ENCODE measurements at regions not wholly inside any gene's neighbourhood (a gene's known extent, or its start where the extent isn't known, plus 50 kb on each side); places are given as distances from the start of the nearest gene placed in this dataset.

DNA sequence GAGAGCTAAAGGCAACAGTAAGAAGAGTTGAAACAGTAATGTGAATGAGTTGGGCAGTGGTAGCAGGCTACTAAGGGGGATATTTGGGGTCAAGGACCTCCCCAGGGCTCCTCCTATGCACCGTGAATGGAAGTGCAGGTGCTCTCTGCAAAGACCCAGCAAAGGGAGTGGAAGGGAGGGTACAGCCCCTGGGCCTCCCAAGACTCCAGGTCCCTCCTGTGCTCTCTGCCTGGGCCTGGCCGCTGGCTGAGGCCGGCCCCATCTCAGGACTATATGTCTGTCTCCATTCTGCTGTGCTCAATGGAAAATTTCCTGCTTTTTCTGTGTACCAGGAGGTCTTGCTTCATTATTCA, 372.1 kb upstream of the MKI67 start:
- Histone ChIP-seq H3K4me3 (replicated peaks; ENCODE audit: low read depth, low read length) (no peak overlapping the region), H3K27me3 (replicated peaks; ENCODE audit: control insufficient read depth, insufficient read depth, low read length) (no peaks in the 10 kb centered on the region), H3K36me3 (ENCODE audit: control insufficient read depth, insufficient read depth, low read length) (no peaks in the 10 kb centered on the region)
- no peak for DNase-seq (ENCODE audit: extremely low read depth, insufficient read length)
- TF ChIP-seq CTCF (IDR thresholded peaks at IDR 0.05; ENCODE audit: insufficient read depth, low read length, poor library complexity, severe bottlenecking), result no peak

GRCh38 chr10:128498746-128499145, 372.5 kb upstream of the MKI67 start:
- H3K36me3 ChIP-seq (ENCODE audit: control insufficient read depth, insufficient read depth, low read length), result no peaks in the 10 kb centered on the region
- no peak for TF ChIP-seq CTCF (IDR thresholded peaks at IDR 0.05; ENCODE audit: insufficient read depth, low read length, poor library complexity, severe bottlenecking)
- DNase-seq (ENCODE audit: extremely low read depth, insufficient read length), result no peak
- H3K27me3 ChIP-seq (replicated peaks; ENCODE audit: control insufficient read depth, insufficient read depth, low read length), result no peaks in the 10 kb centered on the region
- no peak overlapping the region for H3K4me3 ChIP-seq (replicated peaks; ENCODE audit: low read depth, low read length)

DNA sequence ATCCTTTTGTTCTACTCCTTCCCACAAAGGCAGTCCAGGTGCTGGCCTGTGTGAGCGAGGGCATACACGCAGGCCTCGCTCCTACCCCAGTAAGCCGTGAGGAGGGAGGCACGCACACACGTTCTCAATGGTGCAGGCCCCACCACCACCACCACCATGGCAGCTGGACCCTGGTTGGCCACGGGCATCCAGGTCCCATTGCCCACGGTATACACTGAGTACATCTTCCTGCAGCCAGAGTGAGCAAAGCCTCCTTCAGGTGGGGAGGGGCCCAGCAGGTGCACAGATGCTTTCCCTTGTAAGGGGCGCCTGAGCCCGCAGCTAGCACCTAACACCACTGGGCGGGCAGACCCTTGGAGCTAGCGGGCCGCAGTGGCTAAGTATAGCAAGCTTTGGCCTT, 373.3 kb upstream of the MKI67 start:
- DNase-seq (ENCODE audit: extremely low read depth, insufficient read length), result no peak
- no peaks in the 10 kb centered on the region for H3K27me3 ChIP-seq (replicated peaks; ENCODE audit: control insufficient read depth, insufficient read depth, low read length)
- TF ChIP-seq CTCF (IDR thresholded peaks at IDR 0.05; ENCODE audit: insufficient read depth, low read length, poor library complexity, severe bottlenecking), result no peak

DNA sequence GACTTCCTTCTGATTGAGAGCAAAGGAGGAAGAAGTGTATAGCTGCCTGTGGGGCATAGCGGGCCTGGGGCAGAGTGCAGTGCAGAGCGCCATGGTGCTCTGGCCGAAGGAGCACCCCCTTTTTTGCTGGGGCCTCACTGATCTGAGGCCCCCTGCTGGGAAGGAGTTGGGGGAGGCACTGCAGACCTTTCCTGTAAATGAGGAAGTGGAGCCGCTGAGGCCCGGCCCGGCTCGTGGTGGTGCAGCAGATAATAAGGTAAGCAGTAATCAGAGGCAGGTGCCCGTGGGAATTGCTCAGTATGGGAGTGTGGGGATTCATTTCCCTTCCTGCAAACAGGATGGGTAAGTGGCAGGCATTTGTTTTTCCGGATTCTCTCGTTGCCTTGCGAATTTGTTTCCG, 373.7 kb upstream of the MKI67 start:
- Histone ChIP-seq H3K4me3 (replicated peaks; ENCODE audit: low read depth, low read length) (no peak overlapping the region), H3K36me3 (ENCODE audit: control insufficient read depth, insufficient read depth, low read length) (no peaks in the 10 kb centered on the region), H3K27me3 (replicated peaks; ENCODE audit: control insufficient read depth, insufficient read depth, low read length) (no peaks in the 10 kb centered on the region)
- TF ChIP-seq CTCF (IDR thresholded peaks at IDR 0.05; ENCODE audit: insufficient read depth, low read length, poor library complexity, severe bottlenecking), result no peak
- no peak for DNase-seq (ENCODE audit: extremely low read depth, insufficient read length)

More for the DNA sequence above, 373.3 kb upstream of the MKI67 start:
- H3K4me3 ChIP-seq (replicated peaks; ENCODE audit: low read depth, low read length), result no peak overlapping the region
- no peaks in the 10 kb centered on the region for H3K36me3 ChIP-seq (ENCODE audit: control insufficient read depth, insufficient read depth, low read length)

DNA sequence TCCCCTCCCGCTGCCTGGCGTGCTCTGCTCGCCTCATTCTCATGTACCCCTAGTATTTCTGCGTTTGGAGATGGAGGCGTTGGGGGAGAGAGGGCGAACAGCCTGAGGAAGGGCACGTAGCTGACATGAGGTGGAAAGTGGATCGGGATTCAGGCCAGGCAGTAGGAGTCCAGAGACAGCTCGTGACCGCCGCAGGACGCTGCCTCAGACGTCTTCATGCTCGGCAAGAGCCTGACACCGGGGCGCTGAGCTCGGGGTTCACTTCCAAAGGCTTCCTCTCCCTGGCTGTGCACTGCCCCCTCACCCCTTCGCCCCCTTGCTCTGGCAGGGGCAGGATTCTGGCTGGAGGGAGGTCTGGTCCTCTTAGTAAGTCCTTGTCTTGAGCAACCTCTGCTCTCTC, 374.4 kb upstream of the MKI67 start:
- Histone ChIP-seq H3K27me3 (replicated peaks; ENCODE audit: control insufficient read depth, insufficient read depth, low read length) (no peaks in the 10 kb centered on the region), H3K4me3 (replicated peaks; ENCODE audit: low read depth, low read length) (no peak overlapping the region), H3K36me3 (ENCODE audit: control insufficient read depth, insufficient read depth, low read length) (no peaks in the 10 kb centered on the region)
- no peak for TF ChIP-seq CTCF (IDR thresholded peaks at IDR 0.05; ENCODE audit: insufficient read depth, low read length, poor library complexity, severe bottlenecking)
- no peak for DNase-seq (ENCODE audit: extremely low read depth, insufficient read length)

DNA sequence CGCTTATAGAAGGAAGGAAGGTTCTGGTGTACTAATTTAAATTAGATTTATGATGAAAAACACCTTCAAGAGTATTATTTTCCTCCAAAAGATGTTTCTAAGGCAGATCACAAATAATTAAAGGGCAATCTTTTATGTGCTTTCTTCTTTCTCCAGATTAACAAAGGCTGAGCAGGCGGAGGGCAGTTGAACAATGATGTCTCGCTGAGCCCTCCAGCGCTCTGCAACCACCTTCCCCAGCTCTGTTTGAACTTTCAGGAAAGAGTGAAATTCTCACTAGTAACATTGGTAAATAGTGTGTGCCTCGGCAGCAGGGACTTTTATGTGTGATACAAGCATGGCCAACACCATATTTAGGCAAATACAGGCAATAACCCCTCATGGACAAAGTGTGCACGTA, 379.1 kb upstream of the MKI67 start:
- H3K36me3 ChIP-seq (ENCODE audit: control insufficient read depth, insufficient read depth, low read length), result no peaks in the 10 kb centered on the region
- DNase-seq (ENCODE audit: extremely low read depth, insufficient read length), result no peak
- H3K27me3 ChIP-seq (replicated peaks; ENCODE audit: control insufficient read depth, insufficient read depth, low read length), result no peaks in the 10 kb centered on the region
- no peak overlapping the region for H3K4me3 ChIP-seq (replicated peaks; ENCODE audit: low read depth, low read length)
- TF ChIP-seq CTCF (IDR thresholded peaks at IDR 0.05; ENCODE audit: insufficient read depth, low read length, poor library complexity, severe bottlenecking), result no peak

All from GM06990 (cell line).